Activated CD4-positive, alpha-beta T cell treated with anti-CD3 and anti-CD28 coated beads for 36 hours (primary cell): ENCODE measurements at regions not wholly inside any gene's neighbourhood (a gene's known extent, or its start where the extent isn't known, plus 50 kb on each side); places are given as distances from the start of the nearest gene placed in this dataset.

Source experiments
- ATAC-seq: fragments of 200-7000 bp; cut with Tn5 transposase; one replicate; pipeline ENCODE4 v1.10.0; 2021; ENCODE audit warnings: mild to moderate bottlenecking, moderate library complexity
- CTCF ChIA-PET: fragments of 350-600 bp; sonication (Branson Sonifier 250); formaldehyde crosslinking; loops from one replicate; lab custom pipeline; 2021; ENCODE audit warnings: antibody characterized with exemption; lab: Charles Lee
- POLR2A ChIA-PET: fragments of 350-600 bp; sonication (Branson Sonifier 250); formaldehyde crosslinking; loops from one replicate; lab custom pipeline; 2021; ENCODE audit warnings: antibody characterized with exemption, inconsistent platforms; lab: Charles Lee
- DNase-seq: peaks from one replicate; pipeline ENCODE4 v3.0.0-alpha.2; 2020
- H3K27ac Mint-ChIP-seq: one replicate; pipeline ENCODE4 v1.8.0; 2021; ENCODE audit warnings: mixed read lengths
- H3K27me3 Mint-ChIP-seq: one replicate; pipeline ENCODE4 v1.8.0; 2021; ENCODE audit warnings: mixed read lengths
- H3K36me3 Mint-ChIP-seq: one replicate; pipeline ENCODE4 v1.8.0; 2021; ENCODE audit warnings: low read depth, mixed read lengths
- H3K4me1 Mint-ChIP-seq: one replicate; pipeline ENCODE4 v1.8.0; 2021; ENCODE audit warnings: mixed read lengths
- H3K4me3 Mint-ChIP-seq: one replicate; pipeline ENCODE4 v1.8.0; 2021; ENCODE audit warnings: mild to moderate bottlenecking, moderate library complexity, mixed read lengths
- H3K9me3 Mint-ChIP-seq: one replicate; pipeline ENCODE4 v1.8.0; 2021; ENCODE audit warnings: low read depth, mixed read lengths
- intact Hi-C, 2 experiments: fragments of 100-400 bp; cut with DNase I in 1 of 2; cut with micrococcal nuclease in 1 of 2; formaldehyde crosslinking; loops; one replicate each; pipeline versions ENCODE4 v1.14.2 to v1.15.1; 2022 to 2024; cut with DNase I, micrococcal nuclease

- Mint-ChIP-seq H3K4me3 (no peak overlapping the region), H3K4me1 (no peaks in the 10 kb centered on the region), H3K27ac (no peak overlapping the region), H3K27me3 (peaks cover 3% of the 10 kb centered on the region), H3K36me3 (no peaks in the 10 kb centered on the region), H3K9me3 (peaks cover 2% of the 10 kb centered on the region)
- ATAC-seq (no peak), DNase-seq (no peak)
- ChIA-PET CTCF (no interaction called here), POLR2A (no interaction called here)
- intact Hi-C loops = no loop called here
Observed at GRCh38 chr14:101104485-101104884, 201.0 kb upstream of the RTL1 start.

GRCh38 chr14:101105045-101105444, 201.5 kb upstream of the RTL1 start:
- Mint-ChIP-seq H3K27me3 (no peaks in the 10 kb centered on the region), H3K4me3 (no peak overlapping the region), H3K9me3 (no peaks in the 10 kb centered on the region), H3K27ac (no peak overlapping the region), H3K36me3 (no peaks in the 10 kb centered on the region), H3K4me1 (no peaks in the 10 kb centered on the region)
- ATAC-seq = no peak
- ChIA-PET CTCF (no interaction called here), POLR2A (no interaction called here)
- intact Hi-C loops = no loop called here
- DNase-seq = no peak

DNA sequence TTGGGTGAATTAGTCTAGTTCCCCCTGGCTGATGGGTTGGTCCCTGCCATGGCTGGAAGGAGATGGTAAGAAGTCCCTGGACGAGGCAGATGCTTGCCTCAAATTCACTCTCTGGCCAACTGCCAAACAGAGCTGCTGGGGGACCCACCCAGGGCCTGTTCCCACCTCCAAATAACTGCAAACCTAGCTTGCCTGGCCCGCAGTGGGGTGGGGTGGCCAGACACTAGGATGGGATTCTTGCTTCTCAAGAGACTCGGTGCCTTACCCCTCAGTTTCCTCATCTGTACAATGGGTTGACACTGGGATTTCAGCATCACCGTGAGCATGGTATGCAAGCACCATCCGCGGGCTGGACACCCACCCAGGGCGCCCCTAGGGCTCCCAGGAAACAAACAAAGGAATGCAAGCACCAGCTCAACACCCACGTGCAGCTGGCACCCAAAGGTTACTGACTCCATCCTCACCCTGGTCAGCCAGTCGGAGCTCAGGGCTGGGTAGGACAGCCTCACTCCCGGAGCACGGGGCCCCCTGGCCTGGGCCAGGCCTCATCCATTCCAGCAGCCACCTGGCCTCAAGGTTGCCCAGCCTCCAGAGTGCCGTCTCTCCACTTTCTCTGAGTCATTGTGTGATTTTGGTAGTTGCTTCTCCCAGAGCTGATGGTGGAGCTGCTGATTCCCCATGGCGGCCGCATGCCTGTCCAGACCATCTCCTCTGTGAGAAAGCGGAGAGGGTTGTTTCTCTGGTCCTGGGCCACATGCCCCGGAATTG, 205.2 kb upstream of the RTL1 start:
- H3K27ac Mint-ChIP-seq = no peak overlapping the region
- POLR2A ChIA-PET = no interaction called here
- H3K4me1 Mint-ChIP-seq = no peaks in the 10 kb centered on the region
- no peak for ATAC-seq
- CTCF ChIA-PET = interaction anchor here (0.6 to 0.7 kb wide), 2 partner anchors 162 to 318 kb away, joined by 3 to 7 read pairs; no protein-coding TSS in a partner anchor
- DNase-seq = no peak
- no peaks in the 10 kb centered on the region for H3K36me3 Mint-ChIP-seq
- no peak overlapping the region for H3K4me3 Mint-ChIP-seq
- no peaks in the 10 kb centered on the region for H3K9me3 Mint-ChIP-seq
- no peaks in the 10 kb centered on the region for H3K27me3 Mint-ChIP-seq
- intact Hi-C loops = no loop called here

DNA sequence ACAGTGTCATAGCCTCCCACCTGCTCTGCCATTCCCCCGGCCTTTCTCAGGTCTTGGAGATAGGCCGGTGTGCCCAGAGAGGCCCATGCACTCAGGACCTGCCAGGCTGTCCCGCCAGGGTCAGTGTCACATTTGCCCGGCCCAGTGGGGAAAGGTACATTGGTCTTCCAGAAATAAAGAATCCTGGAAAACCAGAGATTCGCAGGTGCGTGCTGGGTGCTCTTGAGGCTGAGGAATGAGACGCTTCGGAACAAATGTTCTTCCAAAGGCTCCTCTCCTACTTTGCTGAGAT, 205.8 kb upstream of the RTL1 start:
- POLR2A ChIA-PET = no interaction called here
- H3K27ac Mint-ChIP-seq = no peak overlapping the region

DNA sequence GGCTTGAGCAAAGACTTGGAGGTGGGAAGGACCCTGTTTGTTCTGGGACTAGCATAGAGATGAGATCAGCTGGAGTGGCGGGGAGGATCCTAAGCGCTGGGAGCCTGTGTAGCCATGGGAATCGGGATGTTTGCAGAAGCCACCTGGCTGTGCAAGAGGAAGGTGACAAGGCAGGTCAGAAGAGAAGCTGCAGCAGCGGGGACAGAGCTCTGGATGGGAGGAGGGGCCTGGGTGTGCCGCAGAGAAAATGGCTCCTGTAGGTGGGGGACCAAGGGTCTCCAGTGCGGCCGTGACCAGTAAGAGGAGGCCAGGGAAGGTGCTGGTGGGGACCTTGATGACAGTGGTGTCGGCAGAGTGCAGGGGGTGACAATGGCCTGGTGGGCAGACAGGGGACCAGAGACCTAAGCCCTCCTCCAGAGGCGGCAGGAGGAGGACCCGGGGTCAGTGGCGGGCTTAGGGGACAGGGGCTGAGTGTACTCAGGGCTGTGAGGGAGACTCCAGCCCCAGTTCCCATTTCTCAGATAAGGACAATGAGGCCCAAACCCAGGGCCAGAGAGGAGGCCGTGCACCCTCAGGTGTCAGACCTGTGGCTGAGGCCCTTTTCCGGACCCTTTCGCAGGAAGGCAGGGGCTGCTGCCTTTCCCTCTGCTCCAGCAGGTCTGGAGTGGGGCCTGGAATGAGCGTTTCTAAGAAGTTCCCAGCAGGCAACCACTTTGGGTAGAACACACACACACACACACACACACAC, 206.6 kb upstream of the RTL1 start:
- ChIA-PET CTCF (no interaction called here), POLR2A (no interaction called here)
- Mint-ChIP-seq H3K4me3 (no peak overlapping the region), H3K36me3 (no peaks in the 10 kb centered on the region), H3K27ac (no peak overlapping the region), H3K4me1 (no peaks in the 10 kb centered on the region), H3K9me3 (no peaks in the 10 kb centered on the region), H3K27me3 (no peaks in the 10 kb centered on the region)
- DNase-seq = no peak
- intact Hi-C loops = no loop called here
- no peak for ATAC-seq

More for the DNA sequence above, 205.8 kb upstream of the RTL1 start:
- Mint-ChIP-seq H3K4me1 (no peaks in the 10 kb centered on the region), H3K9me3 (no peaks in the 10 kb centered on the region), H3K4me3 (no peak overlapping the region), H3K27me3 (no peaks in the 10 kb centered on the region), H3K36me3 (no peaks in the 10 kb centered on the region)
- ATAC-seq (no peak), DNase-seq (no peak)
- CTCF ChIA-PET = interaction anchor here (0.6 to 0.7 kb wide), 2 partner anchors 163 to 319 kb away, joined by 3 to 7 read pairs; no protein-coding TSS in a partner anchor
- intact Hi-C loops = no loop called here

GRCh38 chr14:101110729-101111619, 207.5 kb upstream of the RTL1 start:
- CTCF ChIA-PET = interaction anchor here (0.9 kb wide), 1 partner anchor 208 kb away, joined by 5 read pairs; no protein-coding TSS in a partner anchor
- DNase-seq (no peak), ATAC-seq (no peak)
- no peaks in the 10 kb centered on the region for H3K4me1 Mint-ChIP-seq
- POLR2A ChIA-PET = no interaction called here
- no peak overlapping the region for H3K4me3 Mint-ChIP-seq
- H3K36me3 Mint-ChIP-seq = no peaks in the 10 kb centered on the region
- no peak overlapping the region for H3K27ac Mint-ChIP-seq
- H3K9me3 Mint-ChIP-seq = no peaks in the 10 kb centered on the region
- no peaks in the 10 kb centered on the region for H3K27me3 Mint-ChIP-seq
- intact Hi-C loops = no loop called here

DNA sequence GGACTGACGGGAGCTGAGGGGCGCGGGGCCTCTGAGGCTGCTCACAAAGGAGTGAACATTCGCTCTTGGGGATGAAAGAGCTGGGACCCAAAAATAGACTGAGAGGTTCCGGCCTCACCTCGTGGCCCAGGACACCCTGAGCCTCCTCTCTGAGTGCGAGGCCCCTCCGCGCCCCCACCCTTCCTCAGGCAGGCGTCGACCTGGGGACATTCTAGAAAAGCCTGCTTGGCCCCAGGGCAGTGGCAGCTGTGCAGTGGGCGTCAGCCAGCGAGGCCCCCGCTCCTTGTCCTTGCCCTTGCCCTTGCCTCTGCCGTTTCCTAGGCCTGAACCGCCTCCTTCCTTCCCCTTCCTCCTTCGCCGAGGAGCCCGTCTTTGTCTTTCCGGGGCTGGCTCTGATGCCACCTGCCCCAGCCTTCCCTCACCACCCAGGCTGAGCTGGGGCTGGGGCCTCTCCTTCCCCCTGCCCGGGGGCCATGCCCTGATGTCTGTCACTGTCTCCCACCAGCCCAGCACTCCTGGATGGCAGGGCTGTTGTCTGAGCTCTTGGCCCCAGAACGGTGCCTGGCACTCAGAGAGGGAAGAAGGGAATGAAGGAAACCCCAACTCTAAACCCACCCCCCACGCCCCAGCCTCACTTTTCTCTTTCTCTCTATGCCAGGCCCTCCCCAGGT, 208.2 kb upstream of the RTL1 start:
- H3K27me3 Mint-ChIP-seq = no peaks in the 10 kb centered on the region
- ATAC-seq (no peak), DNase-seq (no peak)
- H3K9me3 Mint-ChIP-seq = no peaks in the 10 kb centered on the region
- H3K36me3 Mint-ChIP-seq = no peaks in the 10 kb centered on the region
- H3K4me3 Mint-ChIP-seq = no peak overlapping the region
- H3K27ac Mint-ChIP-seq = no peak overlapping the region
- intact Hi-C loops = no loop called here
- ChIA-PET POLR2A (no interaction called here), CTCF (interaction anchor here (0.9 kb wide), 1 partner anchor 207 kb away, joined by 5 read pairs; no protein-coding TSS in a partner anchor)
- H3K4me1 Mint-ChIP-seq = no peaks in the 10 kb centered on the region

DNA sequence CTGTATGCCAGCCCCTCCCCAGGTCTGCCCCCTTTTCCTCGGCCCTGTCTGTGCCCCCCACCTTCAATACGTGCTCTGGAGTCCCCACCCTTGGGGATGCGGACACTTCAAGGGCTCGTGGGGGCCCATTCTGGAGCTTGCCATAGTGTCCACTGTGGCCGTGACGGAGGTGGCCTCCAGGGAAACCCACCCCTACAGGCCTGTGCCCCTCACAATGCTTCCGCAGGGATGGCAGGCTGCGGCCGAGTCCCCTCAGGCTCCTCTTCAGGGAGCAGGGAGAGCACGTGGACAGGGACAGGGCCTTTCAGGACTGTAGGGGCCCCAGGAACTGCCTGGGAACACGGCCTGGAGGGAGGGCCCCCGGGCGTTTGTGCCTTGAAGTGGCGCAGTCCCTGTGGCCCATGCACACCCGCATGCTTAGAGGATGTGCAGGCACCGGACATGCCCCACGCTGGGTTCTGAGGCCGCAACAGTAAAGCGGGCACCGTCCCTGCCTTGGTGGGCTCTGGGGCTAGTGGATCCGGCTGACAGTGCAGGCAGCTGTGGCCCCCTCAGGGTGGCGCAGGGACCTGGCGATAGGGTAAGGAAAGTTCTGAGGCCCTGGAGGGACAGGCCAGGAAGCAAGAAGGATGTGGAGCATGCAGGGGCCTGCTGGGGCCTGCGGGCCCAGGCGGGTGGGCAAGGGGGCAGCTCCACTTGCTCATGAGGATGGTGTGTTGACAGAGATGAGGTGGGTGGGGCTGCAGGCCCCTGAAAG, 209.0 kb upstream of the RTL1 start:
- ChIA-PET POLR2A (no interaction called here), CTCF (no interaction called here)
- Mint-ChIP-seq H3K36me3 (no peaks in the 10 kb centered on the region), H3K4me3 (no peak overlapping the region), H3K9me3 (no peaks in the 10 kb centered on the region), H3K4me1 (no peaks in the 10 kb centered on the region), H3K27me3 (no peaks in the 10 kb centered on the region), H3K27ac (no peak overlapping the region)
- intact Hi-C loops = no loop called here
- ATAC-seq (no peak), DNase-seq (no peak)

DNA sequence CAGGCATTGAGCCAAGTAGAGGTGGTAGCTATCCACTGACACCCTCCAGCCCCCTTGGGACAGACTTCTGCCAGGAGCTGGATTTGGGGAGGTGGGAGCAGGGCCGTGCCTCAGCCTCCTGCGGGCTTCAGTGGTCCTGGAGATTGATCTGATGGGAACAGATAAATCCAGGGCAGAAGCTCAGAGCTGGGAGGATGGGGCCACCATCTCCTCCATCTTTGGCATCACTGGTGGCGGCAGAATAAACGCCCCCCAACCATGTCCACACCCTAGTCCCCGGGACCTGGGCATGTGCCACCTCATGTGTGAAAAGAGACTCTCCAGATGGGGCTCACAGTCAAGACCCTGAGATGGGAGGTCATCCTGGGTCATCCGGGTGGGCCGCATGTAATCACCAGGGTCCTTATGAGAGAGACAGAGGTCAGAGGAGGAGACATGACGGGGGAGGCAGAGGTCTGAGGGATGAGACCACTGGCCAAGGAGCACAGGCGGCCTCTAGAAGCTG, 209.6 kb upstream of the RTL1 start:
- ChIA-PET POLR2A (no interaction called here), CTCF (no interaction called here)
- H3K27ac Mint-ChIP-seq = no peak overlapping the region
- intact Hi-C loops = no loop called here
- H3K9me3 Mint-ChIP-seq = no peaks in the 10 kb centered on the region
- no peaks in the 10 kb centered on the region for H3K36me3 Mint-ChIP-seq
- no peaks in the 10 kb centered on the region for H3K4me1 Mint-ChIP-seq
- H3K27me3 Mint-ChIP-seq = no peaks in the 10 kb centered on the region
- no peak for DNase-seq
- H3K4me3 Mint-ChIP-seq = no peak overlapping the region
- ATAC-seq = no peak

GRCh38 chr14:101113835-101114725, 210.6 kb upstream of the RTL1 start:
- CTCF ChIA-PET = no interaction called here
- Mint-ChIP-seq H3K27me3 (peaks cover 1% of the 10 kb centered on the region), H3K9me3 (no peaks in the 10 kb centered on the region), H3K27ac (no peak overlapping the region), H3K36me3 (no peaks in the 10 kb centered on the region), H3K4me3 (no peak overlapping the region), H3K4me1 (no peaks in the 10 kb centered on the region)
- POLR2A ChIA-PET = no interaction called here
- ATAC-seq = no peak
- DNase-seq = no peak
- intact Hi-C loops = no loop called here
